ENCODE measurements at regions not wholly inside any gene's neighbourhood (a gene's known extent, or its start where the extent isn't known, plus 50 kb on each side); places are given as distances from the start of the nearest gene placed in this dataset.

DNA sequence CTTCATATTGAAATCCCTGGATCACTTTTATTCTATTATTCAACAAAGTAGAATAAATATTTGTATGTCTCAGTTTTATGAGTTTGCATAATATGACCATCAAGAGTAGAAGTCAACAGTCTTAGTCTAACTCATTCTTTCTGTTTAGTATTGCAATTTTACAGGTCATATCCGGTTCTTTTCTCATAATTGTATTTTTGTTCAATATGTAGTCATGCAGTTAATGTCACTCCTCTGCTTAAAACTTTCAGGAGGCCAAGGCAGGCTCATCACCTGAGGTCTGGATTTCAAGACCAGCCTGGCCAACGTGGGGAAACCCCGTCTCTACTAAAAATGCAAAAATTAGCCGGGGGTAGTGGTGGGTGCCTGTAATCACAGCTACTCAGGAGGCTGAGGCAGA is 148.4 kb upstream of the TRPM3 start:
- TF ChIP-seq, protein P1, sequence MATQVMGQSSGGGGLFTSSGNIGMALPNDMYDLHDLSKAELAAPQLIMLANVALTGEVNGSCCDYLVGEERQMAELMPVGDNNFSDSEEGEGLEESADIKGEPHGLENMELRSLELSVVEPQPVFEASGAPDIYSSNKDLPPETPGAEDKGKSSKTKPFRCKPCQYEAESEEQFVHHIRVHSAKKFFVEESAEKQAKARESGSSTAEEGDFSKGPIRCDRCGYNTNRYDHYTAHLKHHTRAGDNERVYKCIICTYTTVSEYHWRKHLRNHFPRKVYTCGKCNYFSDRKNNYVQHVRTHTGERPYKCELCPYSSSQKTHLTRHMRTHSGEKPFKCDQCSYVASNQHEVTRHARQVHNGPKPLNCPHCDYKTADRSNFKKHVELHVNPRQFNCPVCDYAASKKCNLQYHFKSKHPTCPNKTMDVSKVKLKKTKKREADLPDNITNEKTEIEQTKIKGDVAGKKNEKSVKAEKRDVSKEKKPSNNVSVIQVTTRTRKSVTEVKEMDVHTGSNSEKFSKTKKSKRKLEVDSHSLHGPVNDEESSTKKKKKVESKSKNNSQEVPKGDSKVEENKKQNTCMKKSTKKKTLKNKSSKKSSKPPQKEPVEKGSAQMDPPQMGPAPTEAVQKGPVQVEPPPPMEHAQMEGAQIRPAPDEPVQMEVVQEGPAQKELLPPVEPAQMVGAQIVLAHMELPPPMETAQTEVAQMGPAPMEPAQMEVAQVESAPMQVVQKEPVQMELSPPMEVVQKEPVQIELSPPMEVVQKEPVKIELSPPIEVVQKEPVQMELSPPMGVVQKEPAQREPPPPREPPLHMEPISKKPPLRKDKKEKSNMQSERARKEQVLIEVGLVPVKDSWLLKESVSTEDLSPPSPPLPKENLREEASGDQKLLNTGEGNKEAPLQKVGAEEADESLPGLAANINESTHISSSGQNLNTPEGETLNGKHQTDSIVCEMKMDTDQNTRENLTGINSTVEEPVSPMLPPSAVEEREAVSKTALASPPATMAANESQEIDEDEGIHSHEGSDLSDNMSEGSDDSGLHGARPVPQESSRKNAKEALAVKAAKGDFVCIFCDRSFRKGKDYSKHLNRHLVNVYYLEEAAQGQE (IDR thresholded peaks at IDR 0.05; ENCODE audit: insufficient read depth in 1 of 2, low read depth in 2 of 2, low read length in 2 of 2) = no peak
- no peak for TF ChIP-seq POLR2AphosphoS5 (IDR thresholded peaks at IDR 0.05; ENCODE audit: low read depth, low read length)
- TF ChIP-seq TAF1 (IDR thresholded peaks at IDR 0.05; ENCODE audit: borderline replicate concordance, insufficient read depth, low read length) = no peak
- no peak for TF ChIP-seq FOXP2 (optimal IDR thresholded peaks at IDR 0.05; ENCODE audit: borderline replicate concordance, extremely low read depth, extremely low read length, insufficient read depth)

All from PFSK-1 (cell line).